GM21447 (cell line): ENCODE measurements at regions not wholly inside any gene's neighbourhood (a gene's known extent, or its start where the extent isn't known, plus 50 kb on each side); places are given as distances from the start of the nearest gene placed in this dataset.
"Not testable (repeated sequence)": the region's sequence is repeated elsewhere in the genome, so short reads cannot be mapped to it uniquely, and the experiment has no call there.

Experiments used
- ATAC-seq: cut with Tn5 transposase; IDR thresholded peaks from one replicate; pipeline ENCODE4 v1.9.1; 2021; ENCODE audit not compliant: unreplicated experiment

- ATAC-seq = not testable (repeated sequence)
These were observed 290.2 kb downstream of the RAB38 start for GRCh38 chr11:87885084-87885483.

- ATAC-seq = no peak
These were observed 296.1 kb downstream of the RAB38 start for GRCh38 chr11:87879118-87879517.

GRCh38 chr11:87878373-87878825 lies 296.8 kb downstream of the RAB38 start:
- no peak for ATAC-seq

- ATAC-seq = no peak
These were observed 304.2 kb downstream of the RAB38 start for GRCh38 chr11:87871056-87871455.

GRCh38 chr11:87870086-87870485 lies 305.2 kb downstream of the RAB38 start:
- no peak for ATAC-seq

GRCh38 chr11:87866951-87867350 lies 308.3 kb downstream of the RAB38 start:
- no peak for ATAC-seq

GRCh38 chr11:87861030-87861429 lies 314.2 kb downstream of the RAB38 start:
- no peak for ATAC-seq

GRCh38 chr11:87859636-87860035 lies 315.6 kb downstream of the RAB38 start:
- ATAC-seq = no peak

- ATAC-seq = no peak
These were observed 323.4 kb downstream of the RAB38 start for GRCh38 chr11:87851827-87852226.

- ATAC-seq = no peak
These were observed 324.0 kb downstream of the RAB38 start for GRCh38 chr11:87851234-87851633.

- ATAC-seq = no peak
These were observed 326.0 kb downstream of the RAB38 start for GRCh38 chr11:87849216-87849615.

- ATAC-seq = no peak
These were observed 334.5 kb downstream of the RAB38 start for GRCh38 chr11:87840786-87841185.

GRCh38 chr11:87832211-87832610 lies 343.0 kb downstream of the RAB38 start:
- ATAC-seq = no peak

- no peak for ATAC-seq
These were observed 355.2 kb downstream of the RAB38 start for GRCh38 chr11:87820011-87820410.

- no peak for ATAC-seq
These were observed 356.1 kb downstream of the RAB38 start for GRCh38 chr11:87819151-87819550.

- no peak for ATAC-seq
These were observed 362.5 kb downstream of the RAB38 start for GRCh38 chr11:87812571-87813365.

- ATAC-seq = no peak
These were observed 364.8 kb downstream of the RAB38 start for GRCh38 chr11:87810486-87810885.

- ATAC-seq = no peak
These were observed 366.0 kb downstream of the RAB38 start for GRCh38 chr11:87809256-87809655.

GRCh38 chr11:87804176-87804575 lies 371.1 kb downstream of the RAB38 start:
- no peak for ATAC-seq

GRCh38 chr11:87803748-87804147 lies 371.5 kb downstream of the RAB38 start:
- ATAC-seq = peak; percentile 55

- ATAC-seq = not testable (repeated sequence)
These were observed 390.4 kb downstream of the RAB38 start for GRCh38 chr11:87784862-87785261.

GRCh38 chr11:87780068-87780413 lies 395.2 kb downstream of the RAB38 start:
- ATAC-seq = no peak
